SH-SY5Y (cell line): ENCODE measurements at regions not wholly inside any gene's neighbourhood (a gene's known extent, or its start where the extent isn't known, plus 50 kb on each side); places are given as distances from the start of the nearest gene placed in this dataset.

Experiments
- GATA2 ChIP-seq: IDR thresholded peaks from 2 replicates; pipeline ENCODE4 v1.6.1; 2011; ENCODE audit warnings: mild to moderate bottlenecking, low read depth, low read length
- GATA3 ChIP-seq: IDR thresholded peaks from 2 replicates; pipeline ENCODE4 v1.6.1; 2011; ENCODE audit warnings: low read depth, mild to moderate bottlenecking, low read length, moderate library complexity

- TF ChIP-seq GATA2 (no peak), GATA3 (no peak)
Observed at GRCh38 chr1:101745551-101746270, 251.0 kb downstream of the OLFM3 start.
